ENCODE measurements at regions not wholly inside any gene's neighbourhood (a gene's known extent, or its start where the extent isn't known, plus 50 kb on each side); places are given as distances from the start of the nearest gene placed in this dataset.

- DNase-seq = no peak
Observed at GRCh38 chr9:2319421-2319820, 302.2 kb upstream of the VLDLR start.

DNA sequence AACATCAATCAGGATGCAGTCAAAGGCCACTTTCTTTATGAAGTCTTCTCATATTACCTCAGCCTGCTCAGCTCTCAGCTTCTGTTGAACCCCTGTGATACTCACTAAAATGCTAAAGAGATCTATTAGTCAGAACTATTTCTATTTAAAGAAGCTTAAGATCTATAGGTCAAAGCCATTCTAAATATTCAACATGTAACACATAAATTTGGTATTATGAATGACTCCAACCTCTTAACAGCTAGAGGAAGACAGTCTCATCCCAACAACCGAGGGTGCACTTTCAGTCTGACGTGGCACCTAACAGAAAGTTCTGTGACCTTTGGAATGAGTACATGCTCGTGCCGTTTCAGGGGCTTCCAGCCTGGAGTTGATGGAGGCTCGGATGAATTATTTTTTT is 301.5 kb upstream of the VLDLR start:
- DNase-seq = no peak

DNA sequence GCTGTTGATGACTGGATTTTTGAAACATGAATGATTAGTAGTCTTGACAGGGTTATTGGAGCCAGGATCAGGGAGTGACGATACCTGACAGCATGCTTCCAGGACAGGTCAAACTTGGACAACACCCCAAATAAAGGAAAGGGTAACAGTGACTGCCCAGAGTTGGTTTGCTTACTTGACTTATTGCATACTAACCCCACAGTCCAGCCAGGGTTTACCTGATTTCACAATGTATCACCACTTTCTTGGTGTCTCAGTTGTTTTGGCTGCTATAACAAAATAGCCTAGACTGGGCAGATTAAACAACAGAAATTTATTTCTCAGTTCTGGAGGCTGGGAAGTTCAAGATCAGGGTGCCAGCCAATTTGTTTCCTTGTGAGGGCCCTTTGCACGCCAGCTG is 301.0 kb upstream of the VLDLR start:
- no peak for DNase-seq

- no peak for DNase-seq
Observed at GRCh38 chr9:2321523-2322148, 300.0 kb upstream of the VLDLR start.

GRCh38 chr9:2324742-2325141 is 296.8 kb upstream of the VLDLR start:
- no peak for DNase-seq

GRCh38 chr9:2332663-2333062 is 288.9 kb upstream of the VLDLR start:
- no peak for DNase-seq

GRCh38 chr9:2335260-2335659 is 286.3 kb upstream of the VLDLR start:
- no peak for DNase-seq

DNA sequence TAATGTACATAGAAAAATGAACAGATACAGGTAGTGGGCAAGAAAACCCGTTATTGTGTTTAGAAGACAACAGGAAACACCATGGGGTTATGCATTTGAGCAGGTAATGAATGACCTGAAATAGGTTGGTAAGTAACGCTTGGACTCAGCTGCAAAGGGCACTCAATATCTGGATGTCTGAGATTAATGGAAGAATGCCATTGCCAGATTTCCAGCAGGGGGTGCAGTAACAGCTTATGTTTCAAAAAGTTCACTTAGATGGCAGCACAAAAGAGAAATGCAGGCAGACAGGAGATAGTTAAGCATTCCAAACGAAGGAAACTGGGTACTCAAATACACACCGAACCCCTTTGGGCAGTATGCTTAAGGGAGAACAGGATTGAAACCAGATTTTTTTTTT is 285.5 kb upstream of the VLDLR start:
- DNase-seq = no peak

- no peak for DNase-seq
Observed at GRCh38 chr9:2337131-2337530, 284.5 kb upstream of the VLDLR start.

DNA sequence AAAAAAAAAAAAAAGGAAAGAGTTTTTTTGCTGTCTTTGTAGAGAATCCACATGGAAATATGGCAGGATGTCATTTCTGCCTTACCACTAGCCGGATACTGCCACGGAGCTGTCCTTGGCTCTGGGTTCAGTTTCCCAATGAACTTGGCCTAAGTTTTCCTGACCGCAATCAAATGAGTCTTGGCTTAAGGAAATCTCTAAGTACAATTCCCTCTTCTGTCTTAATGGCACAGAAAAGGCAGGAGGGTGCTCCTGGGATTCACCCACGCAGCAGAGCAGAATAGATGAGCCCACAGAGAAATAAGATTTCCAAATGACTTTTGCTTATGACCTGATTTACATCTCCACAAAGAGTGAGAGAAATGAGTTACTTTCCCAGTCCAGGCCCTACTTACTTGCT is 284.0 kb upstream of the VLDLR start:
- DNase-seq = no peak

DNA sequence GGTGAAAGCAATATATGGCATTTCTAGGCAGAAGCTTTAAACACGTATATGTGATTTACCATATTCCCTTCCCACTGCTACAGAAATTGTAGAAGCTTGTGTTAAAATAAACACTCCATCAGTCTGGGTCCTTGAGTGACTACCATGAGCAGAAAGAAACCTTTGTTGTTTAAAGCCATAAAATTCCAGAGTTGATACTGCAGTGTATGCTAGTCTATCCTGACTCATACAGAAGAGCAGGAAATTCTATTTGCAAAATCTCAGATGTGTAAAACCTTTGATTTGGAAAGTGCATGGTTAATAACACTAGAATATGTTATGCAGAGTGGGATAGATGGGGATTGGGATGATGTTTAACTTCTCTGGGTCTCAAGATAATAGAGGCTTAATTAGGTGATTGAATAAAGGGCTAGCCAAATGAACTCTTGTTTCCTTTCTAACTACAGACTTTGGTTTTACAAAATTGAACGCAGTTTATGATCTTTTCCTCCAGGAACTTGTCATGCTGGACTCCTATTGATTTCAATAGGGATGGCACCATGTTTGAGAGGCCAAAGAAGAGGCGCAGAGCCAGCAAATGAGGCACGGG is 282.7 kb upstream of the VLDLR start:
- no peak for DNase-seq

DNA sequence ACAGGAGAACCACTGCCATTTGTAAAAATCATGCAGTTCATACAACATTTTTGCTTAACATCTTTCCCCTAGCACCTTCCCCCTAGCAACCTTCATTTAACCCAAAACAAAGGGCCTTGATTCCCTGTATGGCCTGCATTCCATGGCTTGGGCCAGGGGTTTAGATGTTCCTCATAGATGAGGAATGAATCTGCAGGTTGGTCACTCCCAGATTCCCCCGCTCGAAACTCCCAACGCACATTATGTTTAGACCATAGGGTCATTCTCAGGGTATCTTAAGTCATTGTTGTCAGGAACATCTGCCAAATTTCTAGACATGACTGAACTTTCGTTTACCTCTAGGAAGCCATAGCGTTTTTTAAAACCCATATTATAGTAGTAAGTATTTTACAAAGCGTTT is 282.2 kb upstream of the VLDLR start:
- no peak for DNase-seq

- DNase-seq = no peak
Observed at GRCh38 chr9:2340046-2340760, 281.4 kb upstream of the VLDLR start.

- no peak for DNase-seq
Observed at GRCh38 chr9:2341126-2341525, 280.5 kb upstream of the VLDLR start.

- DNase-seq = no peak
Observed at GRCh38 chr9:2341956-2342355, 279.6 kb upstream of the VLDLR start.

DNA sequence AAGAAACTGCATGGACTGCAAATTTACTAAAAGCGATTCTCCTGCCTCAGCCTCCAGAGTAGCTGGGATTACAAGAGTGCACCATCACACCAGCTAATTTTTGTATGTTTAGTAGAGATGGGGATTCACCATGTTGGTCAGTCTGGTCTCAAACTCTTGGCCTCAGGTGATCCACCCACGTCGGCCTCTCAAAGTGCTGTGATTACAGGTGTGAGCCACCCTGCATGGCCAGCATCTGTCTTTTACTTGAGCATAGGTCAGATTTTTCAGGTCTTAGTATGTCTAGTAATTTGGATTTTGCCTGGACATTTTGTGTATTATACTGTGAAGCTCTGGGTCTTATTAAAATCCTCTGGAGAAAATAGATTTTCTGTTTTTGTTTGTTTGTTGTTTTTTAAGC is 277.8 kb upstream of the VLDLR start:
- DNase-seq = no peak

DNA sequence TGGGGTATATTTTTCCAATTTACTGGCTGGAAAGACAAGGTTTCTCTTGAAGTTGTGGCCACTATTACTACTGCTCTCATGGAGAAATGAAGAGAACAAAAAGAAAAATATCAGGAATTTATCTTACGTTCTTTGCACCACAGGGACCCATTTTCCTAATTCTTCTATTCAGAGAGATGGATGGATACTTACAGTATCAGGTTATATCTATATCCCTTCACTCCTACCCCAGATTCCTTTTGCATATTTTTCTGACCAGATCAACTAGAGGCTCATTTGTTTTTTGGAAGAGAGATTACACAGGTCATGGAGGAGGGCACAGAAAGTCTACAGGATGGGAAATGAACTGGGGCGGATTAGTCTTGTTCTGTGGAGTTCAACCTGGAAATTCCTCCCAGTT is 277.2 kb upstream of the VLDLR start:
- DNase-seq = no peak

- DNase-seq = no peak
Observed at GRCh38 chr9:2345013-2345412, 276.6 kb upstream of the VLDLR start.

GRCh38 chr9:2346277-2346913 is 275.2 kb upstream of the VLDLR start:
- no peak for DNase-seq

GRCh38 chr9:2351324-2351723 is 270.3 kb upstream of the VLDLR start:
- DNase-seq = no peak

GRCh38 chr9:2354216-2354615 is 267.4 kb upstream of the VLDLR start:
- DNase-seq = no peak

DNA sequence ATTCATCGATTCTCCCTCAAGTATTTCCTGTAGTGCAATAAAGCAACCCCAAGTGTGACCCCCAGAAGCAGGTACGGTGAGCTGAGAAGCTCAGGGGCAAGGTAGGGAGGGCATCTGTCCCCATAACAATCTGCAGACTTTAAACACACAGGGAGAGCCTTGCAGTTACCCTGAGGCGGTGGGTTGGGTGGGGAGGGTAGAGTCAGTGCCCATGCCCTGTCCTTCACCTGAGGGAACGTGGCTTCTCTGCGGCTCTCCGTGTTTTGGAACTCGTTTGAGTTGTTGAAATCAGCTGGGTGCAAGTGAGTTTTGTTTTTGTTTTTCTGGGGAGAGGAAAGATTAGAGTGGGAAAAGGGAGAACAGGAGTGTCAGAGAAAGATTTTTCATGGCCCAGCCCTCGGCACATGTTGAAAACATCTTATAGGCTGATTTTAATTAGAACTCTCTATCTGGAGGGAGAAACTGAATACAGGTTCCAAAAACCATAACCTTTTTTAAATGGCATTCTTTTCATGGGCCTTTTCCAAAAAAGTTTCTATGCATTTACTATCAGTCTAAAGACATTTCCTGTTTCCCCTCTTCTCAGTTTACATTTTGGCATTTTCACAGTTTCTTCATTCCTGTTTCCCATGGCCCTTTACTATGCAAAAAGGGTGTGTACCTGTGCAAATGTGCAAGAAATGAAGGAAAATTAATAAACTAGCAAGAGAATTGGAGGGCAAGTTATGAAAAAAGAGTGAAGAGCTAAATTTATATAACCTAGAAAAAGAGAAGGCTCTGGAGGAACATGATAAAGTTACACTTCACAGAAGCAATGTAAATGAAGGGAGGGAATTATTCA is 266.5 kb upstream of the VLDLR start:
- DNase-seq = no peak

DNA sequence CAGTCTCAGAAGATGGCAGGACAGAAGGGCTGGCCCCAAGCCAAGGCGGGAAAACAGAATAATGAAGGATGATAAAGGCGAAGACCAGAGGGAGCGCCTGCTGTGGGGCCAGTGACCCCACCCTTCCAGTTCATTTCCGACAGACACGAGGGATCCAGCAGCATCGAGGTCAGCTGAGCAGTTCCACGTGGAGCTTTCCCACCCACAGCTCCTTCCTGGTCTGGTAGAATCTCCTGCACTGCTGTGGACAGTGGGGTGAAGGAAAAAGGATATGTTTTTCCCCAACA is 265.9 kb upstream of the VLDLR start:
- DNase-seq = no peak

Measured in CD4-positive, alpha-beta T cell treated with Interleukin-17A for 1 hour (primary cell).